ENCODE measurements at regions not wholly inside any gene's neighbourhood (a gene's known extent, or its start where the extent isn't known, plus 50 kb on each side); places are given as distances from the start of the nearest gene placed in this dataset.
A peak's percentile ranks its signal among the peaks of the same experiment; 100 is the strongest.

GRCh38 chr18:59758106-59758505 is 60.9 kb upstream of the CCBE1 start:
- DNase-seq (ENCODE audit: low read depth): no peak

GRCh38 chr18:59752666-59753065 is 55.4 kb upstream of the CCBE1 start:
- no peak for DNase-seq (ENCODE audit: low read depth)

- no peak for DNase-seq (ENCODE audit: low read depth)
Observed at GRCh38 chr18:59751186-59751585, 54.0 kb upstream of the CCBE1 start.

- peak; percentile 88 for DNase-seq (ENCODE audit: low read depth)
Observed at GRCh38 chr18:59748628-59749360, 51.6 kb upstream of the CCBE1 start.

All from RPMI7951 (cell line).